ENCODE measurements at regions not wholly inside any gene's neighbourhood (a gene's known extent, or its start where the extent isn't known, plus 50 kb on each side); places are given as distances from the start of the nearest gene placed in this dataset.

- ChIA-PET CTCF (no interaction called here), POLR2A (no interaction called here)
- Histone ChIP-seq H3K4me3 (ENCODE audit: low read depth in 2 of 2, low read length in 2 of 2) (no peak overlapping the region), H3K4me1 (ENCODE audit: control insufficient read depth, insufficient read depth, low read length) (no peaks in the 10 kb centered on the region), H3K27me3 (ENCODE audit: control insufficient read depth, insufficient read depth, low read length) (peaks cover 2% of the 10 kb centered on the region; the same call in 1 of the 2 replicates), H3K9me3 (ENCODE audit: control insufficient read depth, insufficient read depth, low read depth, low read length) (no peaks in the 10 kb centered on the region), H3K27ac (ENCODE audit: low read length) (no peak overlapping the region), H3K36me3 (ENCODE audit: control insufficient read depth, insufficient read depth, low read length) (no peaks in the 10 kb centered on the region)
- TF ChIP-seq POLR2AphosphoS5 (IDR thresholded peaks at IDR 0.05; ENCODE audit: low read depth, low read length) (no peak), SIN3A (IDR thresholded peaks at IDR 0.05; ENCODE audit: borderline replicate concordance, insufficient read depth, low read depth, low read length) (no peak), CTCF (IDR thresholded peaks at IDR 0.05) (no peak), TCF7L2 (IDR thresholded peaks at IDR 0.05; ENCODE audit: low read depth, low read length) (no peak), REST (IDR thresholded peaks at IDR 0.05; ENCODE audit: insufficient read depth in 1 of 2, low read depth in 2 of 2, low read length in 1 of 2) (no peak)
- in situ Hi-C loops (cut with HindIII; ENCODE audit: low pct_unique_long_range_greater_than_20kb, low sequenced_read_pairs) = no loop called here
- DNase-seq (ENCODE audit: low read depth, low spot score) (no peak), ATAC-seq (no peak)
- BruUV-seq (replicated peaks) = no TSS peak
- intact Hi-C loops (cut with micrococcal nuclease; ENCODE audit: unreplicated experiment) = no loop called here
Observed at GRCh38 chr1:229076195-229076594, 194.7 kb upstream of the RAB4A start.

GRCh38 chr1:229079016-229079595, 191.8 kb upstream of the RAB4A start:
- peaks cover 2% of the 10 kb centered on the region; the same call in 1 of the 2 replicates for H3K27me3 ChIP-seq (ENCODE audit: control insufficient read depth, insufficient read depth, low read length)
- ChIA-PET POLR2A (no interaction called here), CTCF (no interaction called here)
- H3K4me3 ChIP-seq (ENCODE audit: low read depth in 2 of 2, low read length in 2 of 2) = no peak overlapping the region
- in situ Hi-C loops (cut with HindIII; ENCODE audit: low pct_unique_long_range_greater_than_20kb, low sequenced_read_pairs) = no loop called here
- no peak for DNase-seq (ENCODE audit: low read depth, low spot score)
- H3K9me3 ChIP-seq (ENCODE audit: control insufficient read depth, insufficient read depth, low read depth, low read length) = peaks cover 9% of the 10 kb centered on the region; the same call in 1 of the 2 replicates
- H3K36me3 ChIP-seq (ENCODE audit: control insufficient read depth, insufficient read depth, low read length) = no peaks in the 10 kb centered on the region
- intact Hi-C loops (cut with micrococcal nuclease; ENCODE audit: unreplicated experiment) = no loop called here
- TF ChIP-seq REST (IDR thresholded peaks at IDR 0.05; ENCODE audit: insufficient read depth in 1 of 2, low read depth in 2 of 2, low read length in 1 of 2) (no peak), CTCF (IDR thresholded peaks at IDR 0.05) (no peak), POLR2AphosphoS5 (IDR thresholded peaks at IDR 0.05; ENCODE audit: low read depth, low read length) (no peak), TCF7L2 (IDR thresholded peaks at IDR 0.05; ENCODE audit: low read depth, low read length) (no peak), SIN3A (IDR thresholded peaks at IDR 0.05; ENCODE audit: borderline replicate concordance, insufficient read depth, low read depth, low read length) (no peak)
- no peak overlapping the region for H3K27ac ChIP-seq (ENCODE audit: low read length)
- no peak for ATAC-seq
- no peaks in the 10 kb centered on the region for H3K4me1 ChIP-seq (ENCODE audit: control insufficient read depth, insufficient read depth, low read length)
- BruUV-seq (replicated peaks) = no TSS peak

Measured in Panc1 (cell line).